NB4 (cell line): ENCODE measurements at regions not wholly inside any gene's neighbourhood (a gene's known extent, or its start where the extent isn't known, plus 50 kb on each side); places are given as distances from the start of the nearest gene placed in this dataset.

Experiments used
- CTCF ChIP-seq: IDR thresholded peaks from one replicate; pipeline ENCODE4 v1.5.1; 2012; ENCODE audit warnings: low read depth, low read length
- MYC ChIP-seq: IDR thresholded peaks from 2 replicates; pipeline ENCODE4 v1.6.1; 2011; ENCODE audit warnings: low read depth, low read length
- POLR2A ChIP-seq: IDR thresholded peaks from 2 replicates; pipeline ENCODE4 v1.6.1; 2011; ENCODE audit warnings: mild to moderate bottlenecking; ENCODE audit not compliant: insufficient read length; ENCODE audit errors: extremely low read depth
- TF ChIP-seq, protein P1 (sequence below): IDR thresholded peaks from 2 replicates; pipeline ENCODE4 v1.6.1; 2011; ENCODE audit warnings: low read depth, low read length

GRCh38 chr1:213533125-213533524, 454.6 kb upstream of the PROX1 start:
- TF ChIP-seq CTCF (no peak), POLR2A (no peak), MYC (no peak)
- TF ChIP-seq, protein P1, sequence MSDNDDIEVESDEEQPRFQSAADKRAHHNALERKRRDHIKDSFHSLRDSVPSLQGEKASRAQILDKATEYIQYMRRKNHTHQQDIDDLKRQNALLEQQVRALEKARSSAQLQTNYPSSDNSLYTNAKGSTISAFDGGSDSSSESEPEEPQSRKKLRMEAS, result no peak
